ENCODE measurements at regions not wholly inside any gene's neighbourhood (a gene's known extent, or its start where the extent isn't known, plus 50 kb on each side); places are given as distances from the start of the nearest gene placed in this dataset.

GRCh38 chr2:116716038-116716437 is 1098.5 kb upstream of the DDX18 start:
- no peak for DNase-seq (ENCODE audit: low read depth, low spot score)
- no peaks in the 10 kb centered on the region for H3K4me1 ChIP-seq (ENCODE audit: control insufficient read depth, insufficient read depth, low read length)
- no CpG with 5 or more reads among the region's 1 CpG for WGBS (ENCODE audit: insufficient coverage, insufficient read length)
- H3K4me3 ChIP-seq (ENCODE audit: low read length) = no peak overlapping the region
- no peaks in the 10 kb centered on the region for H3K27me3 ChIP-seq (ENCODE audit: control insufficient read depth, insufficient read depth, low read length)
- no peak overlapping the region for H3K27ac ChIP-seq (ENCODE audit: low read length)
- H3K36me3 ChIP-seq (ENCODE audit: control insufficient read depth, insufficient read depth, low read length) = no peaks in the 10 kb centered on the region
- H3K9me3 ChIP-seq (ENCODE audit: control insufficient read depth, insufficient read depth, low read length) = no peaks in the 10 kb centered on the region

DNA sequence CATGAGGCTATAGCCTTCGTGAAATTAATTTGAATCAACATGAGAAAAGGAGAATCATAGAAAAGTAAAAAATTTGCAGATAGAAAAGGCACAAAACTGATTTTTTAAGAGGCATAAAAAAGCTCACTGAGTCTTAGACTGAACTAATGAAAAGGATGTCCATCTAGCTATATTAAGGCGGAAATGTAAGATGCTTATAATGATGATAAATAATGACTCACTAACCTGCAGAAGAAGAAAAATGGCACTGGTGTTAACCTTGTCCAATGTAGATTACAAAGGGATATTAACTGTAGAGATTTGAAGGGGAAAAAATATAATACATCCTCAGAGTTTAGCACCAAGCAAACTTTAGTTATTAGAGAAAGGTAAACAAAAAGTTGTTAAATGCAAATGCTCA is 1098.0 kb upstream of the DDX18 start:
- no peaks in the 10 kb centered on the region for H3K27me3 ChIP-seq (ENCODE audit: control insufficient read depth, insufficient read depth, low read length)
- H3K4me1 ChIP-seq (ENCODE audit: control insufficient read depth, insufficient read depth, low read length) = no peaks in the 10 kb centered on the region
- no CpG with 5 or more reads among the region's 2 CpGs for WGBS (ENCODE audit: insufficient coverage, insufficient read length)
- H3K9me3 ChIP-seq (ENCODE audit: control insufficient read depth, insufficient read depth, low read length) = no peaks in the 10 kb centered on the region
- no peak for DNase-seq (ENCODE audit: low read depth, low spot score)
- H3K36me3 ChIP-seq (ENCODE audit: control insufficient read depth, insufficient read depth, low read length) = no peaks in the 10 kb centered on the region
- H3K27ac ChIP-seq (ENCODE audit: low read length) = no peak overlapping the region
- H3K4me3 ChIP-seq (ENCODE audit: low read length) = no peak overlapping the region

GRCh38 chr2:116717832-116718231 is 1096.7 kb upstream of the DDX18 start:
- H3K27me3 ChIP-seq (ENCODE audit: control insufficient read depth, insufficient read depth, low read length) = no peaks in the 10 kb centered on the region
- no peak overlapping the region for H3K4me3 ChIP-seq (ENCODE audit: low read length)
- no peaks in the 10 kb centered on the region; the same call in 1 of the 2 replicates for H3K9me3 ChIP-seq (ENCODE audit: control insufficient read depth, insufficient read depth, low read length)
- H3K36me3 ChIP-seq (ENCODE audit: control insufficient read depth, insufficient read depth, low read length) = no peaks in the 10 kb centered on the region
- no CpG with 5 or more reads among the region's 4 CpGs for WGBS (ENCODE audit: insufficient coverage, insufficient read length)
- H3K4me1 ChIP-seq (ENCODE audit: control insufficient read depth, insufficient read depth, low read length) = no peaks in the 10 kb centered on the region
- H3K27ac ChIP-seq (ENCODE audit: low read length) = no peak overlapping the region
- DNase-seq (ENCODE audit: low read depth, low spot score) = no peak

DNA sequence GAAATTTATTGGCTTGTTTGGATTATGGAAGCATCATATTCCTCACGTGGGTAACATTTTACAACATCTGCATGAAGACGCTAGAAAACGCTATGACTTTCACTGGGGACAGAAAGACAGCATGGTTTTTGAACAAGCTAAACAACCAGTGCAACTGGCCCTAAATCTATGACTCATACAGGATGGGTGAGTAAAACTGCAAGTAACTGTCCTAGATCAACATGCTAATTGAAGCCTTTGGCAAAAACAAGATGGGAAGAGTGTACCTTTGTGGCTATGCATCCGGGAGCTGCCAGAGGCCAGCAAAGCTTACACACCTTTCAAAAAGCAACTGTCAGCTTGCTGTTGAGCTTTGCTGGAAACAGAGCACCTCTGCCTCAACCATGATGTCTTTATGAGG is 1096.0 kb upstream of the DDX18 start:
- no CpG with 5 or more reads among the region's 4 CpGs for WGBS (ENCODE audit: insufficient coverage, insufficient read length)
- no peak overlapping the region for H3K27ac ChIP-seq (ENCODE audit: low read length)
- H3K27me3 ChIP-seq (ENCODE audit: control insufficient read depth, insufficient read depth, low read length) = no peaks in the 10 kb centered on the region
- H3K4me1 ChIP-seq (ENCODE audit: control insufficient read depth, insufficient read depth, low read length) = no peaks in the 10 kb centered on the region
- H3K4me3 ChIP-seq (ENCODE audit: low read length) = no peak overlapping the region
- H3K36me3 ChIP-seq (ENCODE audit: control insufficient read depth, insufficient read depth, low read length) = no peaks in the 10 kb centered on the region
- H3K9me3 ChIP-seq (ENCODE audit: control insufficient read depth, insufficient read depth, low read length) = no peaks in the 10 kb centered on the region; the same call in 1 of the 2 replicates
- no peak for DNase-seq (ENCODE audit: low read depth, low spot score)

DNA sequence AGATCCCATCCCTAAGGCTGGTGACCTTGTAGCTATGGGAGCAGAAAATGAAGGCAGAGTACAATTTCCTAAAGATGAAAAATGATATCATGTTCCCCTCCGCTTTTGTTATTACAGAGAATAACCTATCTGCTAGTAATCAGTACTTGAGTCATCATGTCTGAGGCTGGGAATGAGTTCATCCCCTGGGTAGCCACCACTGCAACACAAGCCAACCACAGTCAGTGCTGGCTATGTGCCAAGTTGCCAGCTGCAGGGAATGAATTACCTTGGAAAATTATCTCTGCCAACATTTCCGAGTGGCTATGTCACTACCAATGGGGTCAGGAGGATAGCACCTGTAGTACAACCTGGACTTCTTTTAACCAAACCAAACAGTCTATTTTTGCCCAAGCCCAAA is 1094.7 kb upstream of the DDX18 start:
- H3K36me3 ChIP-seq (ENCODE audit: control insufficient read depth, insufficient read depth, low read length) = no peaks in the 10 kb centered on the region
- no peaks in the 10 kb centered on the region for H3K27me3 ChIP-seq (ENCODE audit: control insufficient read depth, insufficient read depth, low read length)
- no peak overlapping the region for H3K27ac ChIP-seq (ENCODE audit: low read length)
- no peak overlapping the region for H3K4me3 ChIP-seq (ENCODE audit: low read length)
- no CpG with 5 or more reads among the region's 2 CpGs for WGBS (ENCODE audit: insufficient coverage, insufficient read length)
- no peaks in the 10 kb centered on the region; the same call in 1 of the 2 replicates for H3K9me3 ChIP-seq (ENCODE audit: control insufficient read depth, insufficient read depth, low read length)
- H3K4me1 ChIP-seq (ENCODE audit: control insufficient read depth, insufficient read depth, low read length) = no peaks in the 10 kb centered on the region
- no peak for DNase-seq (ENCODE audit: low read depth, low spot score)

GRCh38 chr2:116724550-116724949 is 1089.9 kb upstream of the DDX18 start:
- H3K27me3 ChIP-seq (ENCODE audit: control insufficient read depth, insufficient read depth, low read length) = no peaks in the 10 kb centered on the region
- no peak overlapping the region for H3K27ac ChIP-seq (ENCODE audit: low read length)
- no peaks in the 10 kb centered on the region for H3K4me1 ChIP-seq (ENCODE audit: control insufficient read depth, insufficient read depth, low read length)
- no CpG with 5 or more reads among the region's 1 CpG for WGBS (ENCODE audit: insufficient coverage, insufficient read length)
- no peak for DNase-seq (ENCODE audit: low read depth, low spot score)
- H3K36me3 ChIP-seq (ENCODE audit: control insufficient read depth, insufficient read depth, low read length) = no peaks in the 10 kb centered on the region
- no peaks in the 10 kb centered on the region; the same call in 1 of the 2 replicates for H3K9me3 ChIP-seq (ENCODE audit: control insufficient read depth, insufficient read depth, low read length)
- no peak overlapping the region for H3K4me3 ChIP-seq (ENCODE audit: low read length)

DNA sequence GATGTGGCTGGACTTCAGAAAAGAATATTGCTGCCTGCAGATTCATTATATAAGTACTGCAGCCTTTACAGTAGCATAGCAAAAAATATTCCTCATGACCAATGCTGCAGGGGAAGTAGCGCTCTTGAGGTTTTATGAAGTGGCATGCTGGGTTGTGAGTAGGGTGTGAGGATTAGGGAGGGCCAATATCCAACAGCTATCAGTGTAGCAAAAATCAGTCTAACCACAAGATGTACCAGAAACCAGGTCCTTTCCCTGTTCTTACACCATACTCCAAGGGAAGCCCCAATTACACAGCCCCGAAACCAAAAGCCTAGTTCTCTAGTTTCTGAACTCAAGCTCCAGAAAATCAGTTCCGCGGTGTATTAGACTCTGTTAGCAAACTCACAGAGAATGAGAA is 1082.2 kb upstream of the DDX18 start:
- Histone ChIP-seq H3K27ac (ENCODE audit: low read length) (no peak overlapping the region), H3K4me3 (ENCODE audit: low read length) (no peak overlapping the region), H3K4me1 (ENCODE audit: control insufficient read depth, insufficient read depth, low read length) (no peaks in the 10 kb centered on the region), H3K9me3 (ENCODE audit: control insufficient read depth, insufficient read depth, low read length) (no peaks in the 10 kb centered on the region), H3K27me3 (ENCODE audit: control insufficient read depth, insufficient read depth, low read length) (no peaks in the 10 kb centered on the region), H3K36me3 (ENCODE audit: control insufficient read depth, insufficient read depth, low read length) (no peaks in the 10 kb centered on the region)
- DNase-seq (ENCODE audit: low read depth, low spot score) = no peak
- no CpG with 5 or more reads among the region's 4 CpGs for WGBS (ENCODE audit: insufficient coverage, insufficient read length)

- no CpG with 5 or more reads among the region's 3 CpGs for WGBS (ENCODE audit: insufficient coverage, insufficient read length)
- Histone ChIP-seq H3K4me3 (ENCODE audit: low read length) (no peak overlapping the region), H3K36me3 (ENCODE audit: control insufficient read depth, insufficient read depth, low read length) (no peaks in the 10 kb centered on the region), H3K4me1 (ENCODE audit: control insufficient read depth, insufficient read depth, low read length) (no peaks in the 10 kb centered on the region), H3K27me3 (ENCODE audit: control insufficient read depth, insufficient read depth, low read length) (no peaks in the 10 kb centered on the region), H3K27ac (ENCODE audit: low read length) (no peak overlapping the region), H3K9me3 (ENCODE audit: control insufficient read depth, insufficient read depth, low read length) (no peaks in the 10 kb centered on the region)
- DNase-seq (ENCODE audit: low read depth, low spot score) = no peak
These were observed 1080.8 kb upstream of the DDX18 start for GRCh38 chr2:116733699-116734098.

GRCh38 chr2:116737951-116738350 is 1076.5 kb upstream of the DDX18 start:
- no peaks in the 10 kb centered on the region for H3K36me3 ChIP-seq (ENCODE audit: control insufficient read depth, insufficient read depth, low read length)
- no peak for DNase-seq (ENCODE audit: low read depth, low spot score)
- no peak overlapping the region for H3K4me3 ChIP-seq (ENCODE audit: low read length)
- H3K27ac ChIP-seq (ENCODE audit: low read length) = no peak overlapping the region
- no CpG with 5 or more reads among the region's 3 CpGs for WGBS (ENCODE audit: insufficient coverage, insufficient read length)
- no peaks in the 10 kb centered on the region for H3K9me3 ChIP-seq (ENCODE audit: control insufficient read depth, insufficient read depth, low read length)
- no peaks in the 10 kb centered on the region for H3K27me3 ChIP-seq (ENCODE audit: control insufficient read depth, insufficient read depth, low read length)
- no peaks in the 10 kb centered on the region for H3K4me1 ChIP-seq (ENCODE audit: control insufficient read depth, insufficient read depth, low read length)

DNA sequence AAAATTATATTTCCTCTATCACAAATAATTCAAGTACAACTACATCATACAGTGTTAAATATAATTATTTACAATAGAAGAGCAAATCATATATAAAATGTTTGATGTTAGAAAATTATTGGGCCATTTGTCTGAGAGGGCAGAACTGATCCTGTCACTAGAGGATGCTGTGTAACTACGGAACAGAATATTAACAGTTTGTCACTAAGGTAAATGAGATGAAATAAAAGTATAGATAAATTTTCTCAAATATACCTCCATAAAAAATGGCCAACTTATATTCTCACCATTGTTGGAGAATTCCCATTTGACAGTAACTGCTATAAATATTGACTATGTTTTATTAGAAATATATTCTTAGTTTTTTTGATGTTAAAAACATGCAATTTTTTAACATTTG is 1067.4 kb upstream of the DDX18 start:
- DNase-seq (ENCODE audit: low read depth, low spot score) = no peak
- no peaks in the 10 kb centered on the region for H3K4me1 ChIP-seq (ENCODE audit: control insufficient read depth, insufficient read depth, low read length)
- no peaks in the 10 kb centered on the region for H3K9me3 ChIP-seq (ENCODE audit: control insufficient read depth, insufficient read depth, low read length)
- no peaks in the 10 kb centered on the region for H3K36me3 ChIP-seq (ENCODE audit: control insufficient read depth, insufficient read depth, low read length)
- no peaks in the 10 kb centered on the region for H3K27me3 ChIP-seq (ENCODE audit: control insufficient read depth, insufficient read depth, low read length)
- H3K27ac ChIP-seq (ENCODE audit: low read length) = no peak overlapping the region
- no peak overlapping the region for H3K4me3 ChIP-seq (ENCODE audit: low read length)
- no CpG with 5 or more reads among the region's 1 CpG for WGBS (ENCODE audit: insufficient coverage, insufficient read length)

GRCh38 chr2:116749994-116750393 is 1064.5 kb upstream of the DDX18 start:
- DNase-seq (ENCODE audit: low read depth, low spot score) = no peak
- Histone ChIP-seq H3K4me3 (ENCODE audit: low read length) (no peak overlapping the region), H3K27ac (ENCODE audit: low read length) (no peak overlapping the region), H3K27me3 (ENCODE audit: control insufficient read depth, insufficient read depth, low read length) (no peaks in the 10 kb centered on the region), H3K9me3 (ENCODE audit: control insufficient read depth, insufficient read depth, low read length) (no peaks in the 10 kb centered on the region), H3K36me3 (ENCODE audit: control insufficient read depth, insufficient read depth, low read length) (no peaks in the 10 kb centered on the region), H3K4me1 (ENCODE audit: control insufficient read depth, insufficient read depth, low read length) (peaks cover 2% of the 10 kb centered on the region; the same call in 1 of the 2 replicates)
